ENCODE measurements at regions not wholly inside any gene's neighbourhood (a gene's known extent, or its start where the extent isn't known, plus 50 kb on each side); places are given as distances from the start of the nearest gene placed in this dataset.

GRCh38 chr3:35936571-35936970, 297.2 kb downstream of the ARPP21 start:
- no peaks in the 10 kb centered on the region for H3K27me3 ChIP-seq (ENCODE audit: control insufficient read depth in 2 of 2, insufficient read depth in 2 of 2, low read length in 2 of 2)
- no peaks in the 10 kb centered on the region for H4K20me1 ChIP-seq (replicated peaks; ENCODE audit: control insufficient read depth, extremely low read depth, insufficient read depth, low read length)
- H3K79me2 ChIP-seq (ENCODE audit: control insufficient read depth, insufficient read depth, low read length) = no peaks in the 10 kb centered on the region
- DNase-seq (ENCODE audit: low read depth, low spot score) (no peak), FAIRE-seq (no peak)
- no peak overlapping the region for H3K4me2 ChIP-seq (ENCODE audit: insufficient read depth, low read length)
- TF ChIP-seq EZH2 (IDR thresholded peaks at IDR 0.05; ENCODE audit: borderline replicate concordance, low read depth, low read length, severe bottlenecking) (no peak), FOS (IDR thresholded peaks at IDR 0.05; ENCODE audit: borderline replicate concordance, insufficient read depth, low read length) (no peak), GATA2 (IDR thresholded peaks at IDR 0.05; ENCODE audit: insufficient read depth, insufficient read length, low read depth, low read length) (no peak), JUN (IDR thresholded peaks at IDR 0.05; ENCODE audit: borderline replicate concordance, insufficient read depth, insufficient read length, low read depth) (no peak), POLR2AphosphoS5 (IDR thresholded peaks at IDR 0.05; ENCODE audit: insufficient read depth, low read depth, low read length) (no peak), MYC (IDR thresholded peaks at IDR 0.05; ENCODE audit: low read depth, low read length) (no peak), POLR2A (IDR thresholded peaks at IDR 0.05; ENCODE audit: low read depth, low read length) (no peak), MAX (IDR thresholded peaks at IDR 0.05; ENCODE audit: insufficient read depth, insufficient read length) (no peak)
- TF ChIP-seq, protein P1, sequence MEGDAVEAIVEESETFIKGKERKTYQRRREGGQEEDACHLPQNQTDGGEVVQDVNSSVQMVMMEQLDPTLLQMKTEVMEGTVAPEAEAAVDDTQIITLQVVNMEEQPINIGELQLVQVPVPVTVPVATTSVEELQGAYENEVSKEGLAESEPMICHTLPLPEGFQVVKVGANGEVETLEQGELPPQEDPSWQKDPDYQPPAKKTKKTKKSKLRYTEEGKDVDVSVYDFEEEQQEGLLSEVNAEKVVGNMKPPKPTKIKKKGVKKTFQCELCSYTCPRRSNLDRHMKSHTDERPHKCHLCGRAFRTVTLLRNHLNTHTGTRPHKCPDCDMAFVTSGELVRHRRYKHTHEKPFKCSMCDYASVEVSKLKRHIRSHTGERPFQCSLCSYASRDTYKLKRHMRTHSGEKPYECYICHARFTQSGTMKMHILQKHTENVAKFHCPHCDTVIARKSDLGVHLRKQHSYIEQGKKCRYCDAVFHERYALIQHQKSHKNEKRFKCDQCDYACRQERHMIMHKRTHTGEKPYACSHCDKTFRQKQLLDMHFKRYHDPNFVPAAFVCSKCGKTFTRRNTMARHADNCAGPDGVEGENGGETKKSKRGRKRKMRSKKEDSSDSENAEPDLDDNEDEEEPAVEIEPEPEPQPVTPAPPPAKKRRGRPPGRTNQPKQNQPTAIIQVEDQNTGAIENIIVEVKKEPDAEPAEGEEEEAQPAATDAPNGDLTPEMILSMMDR (IDR thresholded peaks at IDR 0.05; ENCODE audit: extremely low read depth in 1 of 2, insufficient read depth in 1 of 2, low read depth in 1 of 2, low read length in 2 of 2) = no peak
- H3K9me3 ChIP-seq (replicated peaks; ENCODE audit: control insufficient read depth, insufficient read depth, low read length) = no peaks in the 10 kb centered on the region
- H2AFZ ChIP-seq (ENCODE audit: low read depth, low read length) = no peak overlapping the region
- CTCF ChIA-PET = interaction anchor here (3.0 kb wide), 1 partner anchor 9 kb away, joined by 15 read pairs; no protein-coding TSS in a partner anchor
- H3K4me3 ChIP-seq (replicated peaks in 1 of 3; ENCODE audit: insufficient read depth in 1 of 3, low read depth in 1 of 3, low read length in 3 of 3) = no peak overlapping the region
- H3K36me3 ChIP-seq (ENCODE audit: control insufficient read depth in 2 of 2, extremely low read depth in 1 of 2, insufficient read depth in 2 of 2, low read length in 2 of 2) = no peaks in the 10 kb centered on the region
- H3K4me1 ChIP-seq (ENCODE audit: control insufficient read depth, extremely low read depth, insufficient read depth, low read length) = peaks cover 20% of the 10 kb centered on the region
- H3K9ac ChIP-seq (replicated peaks; ENCODE audit: extremely low read depth, insufficient read depth, low read length) = no peak overlapping the region
- no TSS peak for BruUV-seq (replicated peaks)
- dilution Hi-C loops (cut with MboI; ENCODE audit: extremely low pct_ligation_motif_present, low sequenced_read_pairs) (no loop called here), intact Hi-C loops (cut with micrococcal nuclease) (no loop called here)
- POLR2A ChIA-PET = no interaction called here
- H3K9me1 ChIP-seq (replicated peaks; ENCODE audit: control insufficient read depth, extremely low read depth, insufficient read depth, low read length) = no peaks in the 10 kb centered on the region
- H3K27ac ChIP-seq (ENCODE audit: insufficient read depth, low read depth, low read length) = no peak overlapping the region
